ENCODE measurements at regions not wholly inside any gene's neighbourhood (a gene's known extent, or its start where the extent isn't known, plus 50 kb on each side); places are given as distances from the start of the nearest gene placed in this dataset.

DNA sequence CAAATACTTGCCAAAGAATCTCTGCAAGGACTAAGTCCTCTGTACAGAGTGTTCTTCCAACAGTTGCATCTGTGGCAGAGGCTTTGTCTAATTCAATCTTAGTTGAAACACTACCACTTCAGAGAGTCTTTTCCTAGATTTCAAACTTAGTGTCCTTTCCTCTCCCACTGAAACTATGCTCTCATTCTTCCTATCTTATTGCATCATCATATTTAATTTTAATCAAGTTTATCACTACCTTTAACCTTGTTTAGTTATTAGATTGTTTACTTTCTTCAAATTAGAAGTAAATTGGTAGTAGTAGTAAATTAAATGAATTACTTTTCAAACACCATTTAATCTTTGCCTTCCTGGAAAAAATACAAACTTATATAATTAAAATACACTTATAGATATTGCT, 1082.3 kb upstream of the PABPC4L start:
- ATAC-seq (no peak), DNase-seq (no peak)
- H3K4me3 Mint-ChIP-seq = no peak overlapping the region
- H3K9me3 Mint-ChIP-seq = peaks cover 3 to 18% of the 10 kb centered on the region in 2 donors
- no peaks in the 10 kb centered on the region for H3K27me3 Mint-ChIP-seq
- H3K4me1 Mint-ChIP-seq = no peaks in the 10 kb centered on the region
- no peak overlapping the region for H3K27ac Mint-ChIP-seq

DNA sequence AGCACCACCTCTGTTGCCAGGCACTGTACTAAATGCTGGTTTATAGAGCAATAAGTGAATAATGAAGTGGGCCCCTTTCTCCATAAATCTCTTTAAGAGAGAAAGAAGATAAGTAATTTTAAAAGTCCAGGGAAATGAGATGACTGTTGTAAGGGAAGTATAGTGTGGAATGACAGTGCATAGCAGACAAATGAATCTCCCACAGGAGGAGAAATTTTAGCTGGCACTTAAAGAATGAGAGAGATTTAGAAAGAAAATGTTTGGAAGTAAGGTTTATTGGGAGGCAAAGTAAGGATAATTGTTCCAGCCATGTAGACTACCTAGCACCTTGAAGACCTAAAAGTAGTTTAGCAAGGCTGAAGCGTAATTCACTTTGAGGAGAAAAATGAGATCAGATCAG, 1081.1 kb upstream of the PABPC4L start:
- Mint-ChIP-seq H3K27me3 (no peaks in the 10 kb centered on the region), H3K4me1 (no peaks in the 10 kb centered on the region), H3K9me3 (peaks cover 0 to 18% of the 10 kb centered on the region in 2 donors), H3K4me3 (no peak overlapping the region), H3K27ac (no peak overlapping the region)
- ATAC-seq = no peak
- no peak for DNase-seq

DNA sequence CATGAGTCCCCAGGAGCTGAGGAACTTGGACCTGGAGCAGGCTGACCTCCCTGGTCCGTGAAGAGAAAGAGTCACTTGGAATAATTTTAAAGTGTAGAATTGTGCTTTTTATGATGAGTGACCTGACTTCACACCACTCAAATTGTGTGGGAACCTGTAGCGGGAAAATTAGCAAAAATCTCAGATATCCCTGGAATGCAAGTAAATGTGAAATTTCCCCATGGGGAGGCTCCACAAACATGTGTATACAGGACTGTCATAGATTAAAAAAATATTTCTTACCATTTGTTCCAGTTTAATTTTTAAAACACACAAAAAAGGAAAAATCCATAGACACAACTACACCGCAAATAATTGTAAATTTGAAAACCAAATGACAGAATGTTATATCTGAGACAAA, 1079.6 kb upstream of the PABPC4L start:
- peaks cover 4 to 13% of the 10 kb centered on the region in 2 donors for H3K9me3 Mint-ChIP-seq
- no peak for DNase-seq
- H3K4me1 Mint-ChIP-seq = no peaks in the 10 kb centered on the region

DNA sequence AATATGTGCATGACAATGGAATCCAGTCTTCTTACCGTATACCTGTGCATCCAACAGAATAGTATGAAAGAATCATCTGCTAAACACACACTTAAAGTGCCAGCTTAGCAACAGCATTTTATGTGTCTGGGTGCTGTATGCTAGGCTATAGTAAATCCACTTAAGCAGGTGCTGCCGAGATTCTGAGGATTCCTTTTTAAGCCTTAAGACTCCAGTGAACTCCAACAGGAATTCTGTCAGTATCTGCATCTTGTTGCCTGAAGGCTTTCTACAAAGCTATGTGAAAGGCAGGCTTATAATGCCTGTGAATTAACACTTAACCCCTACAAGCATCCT, 1076.4 kb upstream of the PABPC4L start:
- H3K4me3 Mint-ChIP-seq = no peak overlapping the region
- no peaks in the 10 kb centered on the region for H3K27me3 Mint-ChIP-seq
- ATAC-seq (no peak), DNase-seq (no peak)
- H3K27ac Mint-ChIP-seq = no peak overlapping the region
- H3K4me1 Mint-ChIP-seq = no peaks in the 10 kb centered on the region
- H3K9me3 Mint-ChIP-seq = peaks cover 4 to 6% of the 10 kb centered on the region in 2 donors

More for the DNA sequence above, 1079.6 kb upstream of the PABPC4L start:
- Mint-ChIP-seq H3K27ac (no peak overlapping the region), H3K27me3 (no peaks in the 10 kb centered on the region), H3K4me3 (no peak overlapping the region)
- ATAC-seq = no peak

DNA sequence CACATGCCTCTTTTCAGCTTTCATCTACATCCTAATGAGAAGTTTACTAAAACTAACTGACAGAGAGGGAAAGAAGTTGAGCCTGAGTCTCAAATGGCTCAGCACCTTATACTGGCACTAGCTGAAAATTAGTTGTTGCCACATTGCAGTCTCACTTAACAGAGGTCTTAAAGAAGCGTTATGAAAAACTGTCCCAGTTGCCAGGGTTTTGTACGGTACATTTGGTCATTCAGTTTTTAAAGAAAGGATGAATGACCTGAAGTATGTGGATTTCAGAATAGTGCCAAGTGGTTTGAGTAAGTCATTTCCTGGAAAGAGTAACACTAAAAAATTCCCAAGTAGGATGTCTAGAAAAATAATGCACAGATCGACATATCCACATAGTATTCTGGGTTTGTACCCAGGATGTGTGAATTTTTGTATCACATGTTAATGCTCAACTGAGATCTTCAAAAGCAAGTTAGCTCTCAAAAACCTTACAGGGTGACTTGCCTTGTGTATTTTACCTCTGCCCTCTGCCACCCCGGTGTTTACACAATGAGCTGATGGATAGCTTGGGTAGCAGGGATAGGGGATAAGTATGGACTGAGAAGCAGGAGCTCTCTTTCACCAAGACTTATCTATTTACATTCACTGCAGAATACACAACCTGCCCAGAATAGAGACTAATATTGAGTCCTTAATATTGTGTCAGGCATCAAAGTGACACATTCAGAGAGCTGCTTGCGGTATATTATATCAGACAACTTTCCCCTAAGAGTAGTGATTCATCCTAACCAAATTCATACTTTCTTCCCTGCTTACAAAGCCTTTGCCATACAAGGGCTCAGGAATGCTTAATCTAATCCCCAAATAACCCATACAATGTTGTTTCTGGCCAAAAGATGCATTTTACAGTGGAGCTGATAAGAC, 1075.7 kb upstream of the PABPC4L start:
- Mint-ChIP-seq H3K4me3 (no peak overlapping the region), H3K4me1 (no peaks in the 10 kb centered on the region), H3K27ac (no peak overlapping the region), H3K9me3 (peaks cover under 1 to 4% of the 10 kb centered on the region in 2 donors), H3K27me3 (no peaks in the 10 kb centered on the region)
- DNase-seq (no peak), ATAC-seq (no peak)

DNA sequence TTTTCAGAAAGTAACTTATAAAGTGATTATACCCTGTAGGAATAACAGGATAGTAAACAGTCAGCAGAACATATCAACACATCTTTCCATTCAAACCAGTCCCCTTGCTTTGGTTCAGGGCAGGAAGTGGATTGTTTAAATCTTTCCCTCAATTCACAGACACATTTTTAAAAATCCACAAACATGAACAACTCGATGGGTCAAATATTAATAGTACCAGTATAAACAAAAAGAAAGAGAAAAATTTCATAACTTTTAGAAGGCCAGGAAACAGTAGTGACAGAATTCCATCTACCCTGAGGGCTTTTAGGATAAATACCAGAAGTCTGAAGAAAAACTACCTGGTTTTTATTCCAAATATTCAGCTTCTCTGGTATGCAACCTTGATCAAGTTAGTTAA, 1072.8 kb upstream of the PABPC4L start:
- ATAC-seq = no peak
- Mint-ChIP-seq H3K27me3 (no peaks in the 10 kb centered on the region), H3K4me3 (no peak overlapping the region), H3K27ac (no peak overlapping the region), H3K9me3 (peaks cover 0 to 4% of the 10 kb centered on the region in 2 donors), H3K4me1 (no peaks in the 10 kb centered on the region)
- DNase-seq = no peak

DNA sequence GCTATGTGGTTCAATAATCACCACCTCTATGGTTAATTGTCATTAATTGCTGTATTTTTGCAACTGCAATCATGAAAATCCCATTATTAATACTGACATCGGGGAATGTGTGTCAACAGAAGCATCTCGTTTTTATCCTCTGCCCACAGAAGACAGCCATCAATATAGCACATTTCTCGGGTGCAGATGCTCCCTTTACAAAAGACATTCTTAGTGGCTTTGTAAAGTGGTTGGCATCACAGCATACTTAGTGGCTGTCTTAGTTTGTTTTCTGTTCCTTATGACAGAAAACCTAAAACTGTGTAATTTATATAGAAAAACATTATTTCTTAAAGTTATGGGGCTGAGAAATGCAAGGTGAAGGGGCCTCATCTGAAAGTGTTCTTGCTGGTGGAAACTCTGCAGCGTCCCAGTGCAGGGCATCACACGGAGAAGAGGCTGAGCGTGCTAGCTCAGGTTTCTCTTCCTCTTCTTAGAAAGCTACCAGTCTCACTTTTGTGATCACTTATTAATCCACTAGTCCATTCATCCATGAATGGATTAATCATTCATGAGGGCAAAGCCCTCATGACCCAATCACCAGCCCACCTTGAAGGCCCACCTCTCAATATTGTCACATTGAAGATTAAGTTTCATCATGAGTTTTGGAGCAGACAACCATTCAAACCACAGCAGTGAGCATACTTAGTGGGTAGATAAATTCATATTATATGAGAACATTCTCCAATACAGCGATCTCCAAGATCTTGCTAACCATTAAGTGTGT, 1067.7 kb upstream of the PABPC4L start:
- no peaks in the 10 kb centered on the region for H3K4me1 Mint-ChIP-seq
- no peak for ATAC-seq
- no peak for DNase-seq
- H3K9me3 Mint-ChIP-seq = peaks cover 0 to 8% of the 10 kb centered on the region in 2 donors
- no peak overlapping the region for H3K27ac Mint-ChIP-seq
- H3K27me3 Mint-ChIP-seq = no peaks in the 10 kb centered on the region
- no peak overlapping the region for H3K4me3 Mint-ChIP-seq

DNA sequence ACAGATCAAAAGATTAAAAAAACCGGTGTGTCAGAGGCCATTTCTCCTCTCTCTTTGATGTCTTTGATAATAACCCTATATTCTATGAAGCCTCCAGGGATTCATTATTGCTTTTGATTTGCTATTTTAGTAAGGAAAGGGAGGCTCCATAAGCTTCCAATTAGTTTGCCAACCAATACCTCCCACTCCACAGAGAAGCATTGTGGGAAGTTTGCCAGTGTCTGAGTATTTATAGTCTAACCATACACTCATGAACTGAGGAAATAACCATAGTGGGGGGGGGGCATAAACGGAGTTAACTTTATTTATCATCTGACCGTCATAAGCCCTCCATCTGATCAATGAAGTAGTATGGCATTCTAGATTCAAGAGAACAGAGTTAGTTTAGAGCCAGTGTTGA, 1066.8 kb upstream of the PABPC4L start:
- DNase-seq (no peak), ATAC-seq (no peak)
- Mint-ChIP-seq H3K4me3 (no peak overlapping the region), H3K27me3 (no peaks in the 10 kb centered on the region), H3K4me1 (no peaks in the 10 kb centered on the region), H3K27ac (no peak overlapping the region), H3K9me3 (peaks cover 0 to 8% of the 10 kb centered on the region in 2 donors)

DNA sequence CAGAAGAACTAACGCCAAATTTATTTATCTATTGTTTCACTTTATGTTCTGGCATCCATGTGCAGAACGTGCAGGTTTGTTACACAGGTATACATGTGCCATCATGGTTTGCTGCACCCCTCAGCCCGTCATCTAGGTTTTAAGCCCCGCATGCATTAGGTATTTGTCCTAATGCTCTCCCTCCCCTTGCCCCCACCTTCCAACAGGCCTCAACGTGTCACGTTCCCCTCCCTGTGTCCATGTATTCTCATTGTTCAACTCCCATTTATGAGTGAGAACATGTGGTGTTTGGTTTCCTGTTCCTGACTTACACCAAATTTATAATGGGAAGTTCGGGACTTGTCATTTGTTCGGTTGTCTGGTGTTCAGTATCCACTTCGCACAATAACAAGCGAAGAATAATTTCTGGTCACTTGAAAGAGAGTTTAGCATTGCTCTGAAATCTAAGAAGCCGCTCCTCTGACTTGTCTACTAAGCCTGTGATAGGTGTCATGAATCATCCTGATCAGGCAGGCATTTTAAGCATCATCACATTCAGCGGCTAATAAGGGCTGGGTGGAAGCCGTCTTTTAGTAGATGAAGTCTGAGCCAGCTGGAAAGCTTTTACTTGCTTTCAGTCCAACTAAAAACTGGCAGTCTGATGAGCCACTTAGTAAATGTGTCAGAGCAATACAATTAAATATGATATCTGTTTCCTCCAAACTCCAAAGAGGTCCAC, 1065.7 kb upstream of the PABPC4L start:
- peak overlapping the region in 1 of 2 donors; percentile 46 for H3K27ac Mint-ChIP-seq

DNA sequence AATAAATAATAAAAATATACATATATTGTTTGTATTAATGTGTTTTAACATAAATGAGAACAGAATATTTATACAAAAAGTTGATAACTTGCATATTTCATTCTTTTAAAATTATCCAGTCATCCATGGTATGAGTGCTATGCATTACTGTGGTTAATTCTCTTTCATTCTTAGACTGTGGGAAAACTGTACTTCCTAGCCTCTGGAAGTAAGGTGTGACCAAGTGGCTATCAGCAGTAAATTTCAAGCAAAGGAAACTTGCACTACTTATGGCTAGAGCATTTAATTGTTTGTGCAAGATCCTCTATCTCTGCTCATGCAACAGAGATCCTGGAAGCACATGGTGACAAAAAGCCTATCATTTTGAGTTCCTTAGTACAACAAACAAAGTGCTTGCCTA, 1054.5 kb upstream of the PABPC4L start:
- no peak for DNase-seq
- no peak overlapping the region for H3K4me3 Mint-ChIP-seq
- H3K4me1 Mint-ChIP-seq = no peaks in the 10 kb centered on the region
- no peak for ATAC-seq
- H3K9me3 Mint-ChIP-seq = no peaks in the 10 kb centered on the region
- H3K27me3 Mint-ChIP-seq = no peaks in the 10 kb centered on the region
- H3K27ac Mint-ChIP-seq = no peak overlapping the region

More for the DNA sequence above, 1065.7 kb upstream of the PABPC4L start:
- DNase-seq = no peak
- H3K9me3 Mint-ChIP-seq = peaks cover 2 to 8% of the 10 kb centered on the region in 2 donors
- no peak for ATAC-seq
- no peaks in the 10 kb centered on the region for H3K27me3 Mint-ChIP-seq
- H3K4me3 Mint-ChIP-seq = no peak overlapping the region
- no peaks in the 10 kb centered on the region for H3K4me1 Mint-ChIP-seq

DNA sequence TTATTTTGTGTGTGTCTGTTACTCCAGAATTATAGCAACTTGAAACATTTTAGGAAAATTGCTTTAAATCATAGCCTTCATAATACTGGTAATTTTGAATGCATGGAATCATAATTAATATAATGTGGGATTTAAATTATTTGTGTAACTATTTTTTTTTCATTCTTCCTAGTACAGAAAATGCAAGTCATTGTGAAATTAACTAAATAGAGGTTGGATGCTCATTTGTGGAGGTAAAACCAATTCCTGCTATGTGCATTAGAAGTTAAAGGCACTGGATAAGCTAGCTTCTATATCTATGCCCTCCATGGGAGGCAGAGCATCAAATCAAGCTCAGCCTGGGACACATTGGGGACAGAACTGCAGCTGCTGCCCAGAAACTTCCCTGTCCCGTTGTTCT, 1048.5 kb upstream of the PABPC4L start:
- ATAC-seq (no peak), DNase-seq (no peak)
- no peak overlapping the region for H3K4me3 Mint-ChIP-seq
- H3K4me1 Mint-ChIP-seq = no peaks in the 10 kb centered on the region
- no peaks in the 10 kb centered on the region for H3K9me3 Mint-ChIP-seq
- no peak overlapping the region for H3K27ac Mint-ChIP-seq
- H3K27me3 Mint-ChIP-seq = no peaks in the 10 kb centered on the region

DNA sequence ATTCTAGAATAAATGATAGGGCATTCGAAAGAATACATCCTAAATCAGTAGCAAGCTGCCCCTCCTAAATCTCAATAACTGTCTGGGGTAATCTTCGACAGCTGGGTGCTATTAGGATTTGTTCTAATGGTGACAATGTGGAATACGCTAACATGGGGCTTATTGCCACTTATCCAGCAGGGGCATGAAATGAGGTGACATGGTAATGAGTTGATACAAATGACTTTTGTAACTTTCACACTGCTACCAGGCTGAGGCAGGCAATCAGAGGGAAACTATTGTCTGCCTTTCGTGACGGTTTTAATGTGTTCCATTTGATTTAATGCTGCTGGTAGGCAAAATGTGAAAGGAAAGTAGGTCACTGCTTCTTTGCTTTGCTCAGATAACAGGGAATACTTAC, 1047.4 kb upstream of the PABPC4L start:
- H3K27ac Mint-ChIP-seq = no peak overlapping the region
- no peaks in the 10 kb centered on the region for H3K9me3 Mint-ChIP-seq
- H3K4me3 Mint-ChIP-seq = no peak overlapping the region
- H3K27me3 Mint-ChIP-seq = no peaks in the 10 kb centered on the region
- DNase-seq = no peak
- ATAC-seq = no peak
- no peaks in the 10 kb centered on the region for H3K4me1 Mint-ChIP-seq

DNA sequence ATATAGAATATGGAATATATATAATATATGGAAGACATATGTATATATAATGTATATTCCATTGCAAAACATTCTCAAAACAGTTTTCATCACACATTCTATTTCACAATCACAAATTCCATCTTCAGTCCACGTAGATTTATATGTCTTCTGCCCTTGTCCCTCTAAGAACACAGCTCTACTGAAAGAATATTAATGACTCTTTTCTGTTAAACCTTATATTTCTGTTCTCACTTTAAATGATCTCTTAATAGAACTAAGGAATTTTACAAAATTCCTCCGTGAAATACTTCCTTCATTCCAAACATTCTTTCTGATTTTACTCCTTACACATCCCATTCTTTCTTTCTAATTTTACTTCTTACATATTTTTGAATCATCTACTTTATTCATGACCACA, 1043.1 kb upstream of the PABPC4L start:
- Mint-ChIP-seq H3K27ac (no peak overlapping the region), H3K9me3 (no peaks in the 10 kb centered on the region), H3K4me1 (no peaks in the 10 kb centered on the region), H3K4me3 (no peak overlapping the region), H3K27me3 (no peaks in the 10 kb centered on the region)
- no peak for ATAC-seq
- no peak for DNase-seq

DNA sequence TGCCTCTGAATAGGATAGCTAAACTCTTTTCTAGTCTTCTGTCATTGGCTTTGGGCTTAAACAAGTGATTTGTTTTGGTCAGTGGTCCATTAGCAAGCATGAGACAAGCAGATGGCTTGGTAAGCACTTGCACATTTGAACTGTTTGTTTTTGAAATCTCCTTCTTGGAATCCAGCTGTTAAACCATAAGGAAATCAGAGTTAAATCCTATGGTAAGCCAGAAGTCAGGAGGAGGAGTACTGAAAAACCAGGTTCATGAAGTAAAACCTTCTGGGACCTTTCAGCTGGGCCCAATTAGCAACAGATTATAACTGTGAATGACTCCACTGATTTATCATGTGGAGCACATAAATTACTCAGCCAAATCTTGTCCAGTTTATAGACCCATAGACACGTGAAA, 1042.5 kb upstream of the PABPC4L start:
- no peaks in the 10 kb centered on the region for H3K4me1 Mint-ChIP-seq
- H3K4me3 Mint-ChIP-seq = no peak overlapping the region
- no peak for ATAC-seq
- no peak for DNase-seq
- H3K9me3 Mint-ChIP-seq = no peaks in the 10 kb centered on the region
- no peaks in the 10 kb centered on the region for H3K27me3 Mint-ChIP-seq
- no peak overlapping the region for H3K27ac Mint-ChIP-seq

DNA sequence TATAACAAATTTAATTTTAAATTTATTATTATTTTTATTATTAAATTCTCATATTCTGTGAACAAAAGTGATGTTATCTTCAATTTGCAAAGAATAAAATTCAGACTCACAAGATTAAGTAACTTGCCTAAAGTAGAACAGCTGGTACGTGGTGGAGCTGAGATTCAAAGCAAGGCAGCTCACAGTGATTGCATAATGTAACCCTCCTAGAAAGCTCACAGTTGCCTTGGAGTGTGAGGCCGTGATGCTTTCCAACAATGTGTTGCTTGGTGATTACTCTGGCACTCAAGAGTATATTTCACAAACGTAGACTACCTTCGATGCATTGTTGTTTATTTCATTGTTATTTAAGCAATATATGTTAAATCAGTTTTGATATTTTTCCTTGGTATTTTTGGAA, 1039.2 kb upstream of the PABPC4L start:
- no peaks in the 10 kb centered on the region for H3K9me3 Mint-ChIP-seq
- H3K27me3 Mint-ChIP-seq = no peaks in the 10 kb centered on the region
- H3K27ac Mint-ChIP-seq = no peak overlapping the region

DNA sequence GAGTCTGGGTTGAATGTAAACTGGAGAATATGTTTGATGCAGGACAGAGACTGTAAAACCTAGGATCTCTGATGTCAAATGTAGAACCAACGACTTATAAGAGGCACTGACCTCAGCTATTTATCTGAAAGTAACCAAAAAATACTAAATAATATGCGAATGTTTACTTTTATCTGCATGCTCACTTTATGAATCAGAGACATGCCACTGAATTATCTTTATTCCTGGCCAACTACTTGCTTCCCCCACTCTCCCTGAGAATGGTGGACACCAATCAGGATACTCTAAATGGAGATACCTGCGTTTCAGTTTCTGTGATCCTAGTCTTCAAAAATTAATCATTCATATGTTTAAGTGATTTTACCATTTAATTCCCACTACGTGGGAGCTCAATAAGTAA, 1038.4 kb upstream of the PABPC4L start:
- DNase-seq (no peak), ATAC-seq (no peak)
- Mint-ChIP-seq H3K4me1 (no peaks in the 10 kb centered on the region), H3K27me3 (no peaks in the 10 kb centered on the region), H3K27ac (no peak overlapping the region), H3K9me3 (no peaks in the 10 kb centered on the region), H3K4me3 (no peak overlapping the region)

More for the DNA sequence above, 1039.2 kb upstream of the PABPC4L start:
- no peak for DNase-seq
- no peak overlapping the region for H3K4me3 Mint-ChIP-seq
- no peak for ATAC-seq
- H3K4me1 Mint-ChIP-seq = no peaks in the 10 kb centered on the region
